ENCODE measurements at regions not wholly inside any gene's neighbourhood (a gene's known extent, or its start where the extent isn't known, plus 50 kb on each side); places are given as distances from the start of the nearest gene placed in this dataset.
A peak's percentile ranks its signal among the peaks of the same experiment; 100 is the strongest.

GRCh38 chr5:114179134-114179533 lies 182.7 kb upstream of the KCNN2 start:
- no peak for DNase-seq

- no peak for DNase-seq
These were observed 177.9 kb upstream of the KCNN2 start for GRCh38 chr5:114184006-114184405.

GRCh38 chr5:114185274-114185673 lies 176.6 kb upstream of the KCNN2 start:
- DNase-seq = peak; percentile 38

- DNase-seq = no peak
These were observed 170.4 kb upstream of the KCNN2 start for GRCh38 chr5:114191441-114191840.

GRCh38 chr5:114192108-114192507 lies 169.8 kb upstream of the KCNN2 start:
- no peak for DNase-seq

GRCh38 chr5:114201332-114201731 lies 160.5 kb upstream of the KCNN2 start:
- DNase-seq = no peak

- DNase-seq = no peak
These were observed 156.9 kb upstream of the KCNN2 start for GRCh38 chr5:114204923-114205322.

- no peak for DNase-seq
These were observed 155.2 kb upstream of the KCNN2 start for GRCh38 chr5:114206640-114207039.

- DNase-seq = no peak
These were observed 154.3 kb upstream of the KCNN2 start for GRCh38 chr5:114207615-114208014.

GRCh38 chr5:114208120-114208519 lies 153.8 kb upstream of the KCNN2 start:
- DNase-seq = no peak

GRCh38 chr5:114208588-114208987 lies 153.3 kb upstream of the KCNN2 start:
- DNase-seq = no peak

- DNase-seq = no peak
These were observed 151.2 kb upstream of the KCNN2 start for GRCh38 chr5:114210662-114211061.

GRCh38 chr5:114221807-114222206 lies 140.1 kb upstream of the KCNN2 start:
- no peak for DNase-seq

GRCh38 chr5:114223866-114224265 lies 138.0 kb upstream of the KCNN2 start:
- no peak for DNase-seq

- no peak for DNase-seq
These were observed 124.1 kb upstream of the KCNN2 start for GRCh38 chr5:114237766-114238165.

- DNase-seq = no peak
These were observed 123.0 kb upstream of the KCNN2 start for GRCh38 chr5:114238771-114239313.

- DNase-seq = no peak
These were observed 118.4 kb upstream of the KCNN2 start for GRCh38 chr5:114243281-114243971.

- no peak for DNase-seq
These were observed 117.9 kb upstream of the KCNN2 start for GRCh38 chr5:114243972-114244317.

GRCh38 chr5:114249823-114250222 lies 112.0 kb upstream of the KCNN2 start:
- no peak for DNase-seq

- DNase-seq = no peak
These were observed 111.3 kb upstream of the KCNN2 start for GRCh38 chr5:114250536-114250935.

- no peak for DNase-seq
These were observed 109.6 kb upstream of the KCNN2 start for GRCh38 chr5:114252226-114252625.

- no peak for DNase-seq
These were observed 106.6 kb upstream of the KCNN2 start for GRCh38 chr5:114255260-114255659.

GRCh38 chr5:114261989-114262388 lies 99.9 kb upstream of the KCNN2 start:
- DNase-seq = no peak

GRCh38 chr5:114265432-114266060 lies 96.3 kb upstream of the KCNN2 start:
- no peak for DNase-seq

GRCh38 chr5:114266374-114266773 lies 95.5 kb upstream of the KCNN2 start:
- DNase-seq = no peak
